Stimulated activated CD4-positive, alpha-beta T cell treated with anti-CD3 and anti-CD28 coated beads, Interleukin-12 subunit alpha, Interleukin-12 subunit beta, amount 100 ng/mL, for 4 hours (primary cell): ENCODE measurements at regions not wholly inside any gene's neighbourhood (a gene's known extent, or its start where the extent isn't known, plus 50 kb on each side); places are given as distances from the start of the nearest gene placed in this dataset.

Source experiments
- DNase-seq: peaks from one replicate; pipeline ENCODE4 v3.0.0-alpha.2; 2020

- DNase-seq, result no peak
Observed at GRCh38 chr1:218584418-218585155, 239.5 kb downstream of the TGFB2 start.

GRCh38 chr1:218585511-218586184 is 240.5 kb downstream of the TGFB2 start:
- DNase-seq, result no peak

DNA sequence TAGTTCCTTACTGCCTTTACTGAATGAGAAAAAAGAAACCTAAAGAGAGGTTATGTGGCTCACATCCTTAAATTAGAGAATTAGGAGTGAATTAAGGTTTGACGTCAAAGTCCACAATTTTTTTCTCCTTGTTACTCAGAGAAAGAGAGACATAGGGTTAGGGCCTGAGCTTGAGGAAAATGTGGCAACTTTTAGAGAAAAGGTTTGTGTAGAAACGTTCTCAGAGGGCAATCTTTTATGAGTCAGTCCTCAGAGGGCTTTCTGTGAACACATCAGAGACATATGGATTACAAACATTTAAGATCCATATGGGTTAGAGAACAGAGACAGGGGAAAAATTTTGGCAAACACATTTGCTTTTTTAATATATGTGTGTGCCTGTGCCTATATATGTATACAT is 242.8 kb downstream of the TGFB2 start:
- no peak for DNase-seq

DNA sequence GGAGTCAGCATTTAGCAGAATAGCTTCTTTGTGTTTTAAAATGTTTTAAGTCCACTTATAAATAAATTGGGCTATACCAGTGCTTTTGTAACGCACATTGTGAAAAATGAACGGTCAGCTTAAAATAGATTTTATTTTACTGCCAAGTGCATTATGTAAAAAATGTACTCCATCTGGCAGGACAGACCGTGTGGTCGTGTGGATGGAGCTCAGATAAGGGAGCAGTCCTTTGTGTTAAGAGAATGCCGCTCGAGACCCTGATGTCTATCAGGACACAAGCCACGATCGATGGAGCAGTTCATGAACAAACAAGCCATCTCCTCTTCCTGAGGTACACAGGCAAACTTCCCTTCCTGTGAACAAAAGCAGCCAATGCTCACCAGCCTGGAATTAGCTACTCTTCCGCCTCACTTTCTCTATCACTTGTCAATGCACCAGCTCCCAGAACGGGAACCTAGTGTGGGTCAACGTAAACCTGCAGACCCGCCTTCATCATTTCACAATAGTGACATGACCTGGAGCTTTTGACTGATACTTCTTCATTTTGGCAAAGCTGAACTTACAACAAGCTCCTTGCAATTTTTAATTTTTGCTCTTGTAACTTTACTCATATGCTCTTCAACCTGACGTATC is 243.5 kb downstream of the TGFB2 start:
- no peak for DNase-seq

DNA sequence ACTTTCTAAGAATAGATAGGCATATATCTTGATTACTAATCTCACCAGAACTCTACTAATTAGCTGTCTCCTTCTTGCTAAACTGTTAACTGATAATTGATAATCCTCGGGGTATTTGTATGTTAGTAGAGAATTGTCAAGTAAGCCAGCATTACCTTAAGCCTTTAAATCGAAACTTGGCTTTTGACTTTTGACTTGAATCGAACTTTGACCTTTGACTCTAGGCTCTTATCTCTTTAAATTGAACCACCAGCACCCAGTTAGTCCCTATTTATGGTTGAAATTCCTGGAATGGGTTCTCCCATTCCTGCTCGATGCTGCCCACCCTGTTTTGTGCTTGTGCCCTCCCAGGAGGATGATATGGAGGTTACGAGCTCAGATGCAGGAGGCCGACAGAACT is 244.4 kb downstream of the TGFB2 start:
- DNase-seq, result no peak

DNA sequence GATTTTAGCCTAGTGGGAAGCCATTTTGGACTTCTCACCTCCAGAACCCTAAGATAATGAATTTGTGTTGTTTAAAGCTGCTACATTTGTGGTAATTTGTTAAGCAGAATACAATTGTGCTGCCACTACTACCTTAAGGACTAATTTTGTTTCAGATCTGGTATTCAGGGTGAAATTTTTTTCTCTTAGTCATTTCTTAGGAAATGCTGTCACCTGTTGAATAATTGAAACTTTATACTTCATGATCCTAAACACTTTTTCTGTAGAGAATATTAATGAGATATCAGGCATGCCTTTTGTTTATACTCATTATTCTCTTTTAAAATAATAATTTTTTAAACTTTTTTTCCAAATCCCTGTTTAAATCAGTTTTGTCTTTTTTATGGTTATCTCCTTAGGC is 246.8 kb downstream of the TGFB2 start:
- DNase-seq, result no peak

- no peak for DNase-seq
Observed at GRCh38 chr1:218592688-218593087, 247.6 kb downstream of the TGFB2 start.

DNA sequence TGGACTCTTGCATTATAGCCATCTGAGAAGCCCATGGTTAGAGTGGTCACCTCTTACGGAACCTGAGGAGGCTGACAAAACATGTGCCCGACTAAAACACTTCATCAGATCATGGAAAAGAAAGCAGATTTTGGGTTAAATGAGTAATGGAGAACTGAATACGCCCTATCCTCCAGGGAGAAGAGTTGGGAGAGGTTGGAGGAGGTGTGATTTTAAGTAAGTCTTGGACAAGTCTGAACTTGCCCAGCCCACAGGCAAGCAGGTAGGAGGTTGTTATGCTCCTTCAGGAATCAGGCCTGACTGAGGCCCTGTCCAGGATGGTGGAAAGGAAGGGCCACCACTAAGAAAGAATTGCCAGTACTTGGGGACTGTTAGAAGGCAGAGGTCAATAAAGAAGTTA is 255.8 kb downstream of the TGFB2 start:
- no peak for DNase-seq

- no peak for DNase-seq
Observed at GRCh38 chr1:218604217-218604616, 259.1 kb downstream of the TGFB2 start.

- DNase-seq, result no peak
Observed at GRCh38 chr1:218611916-218612585, 266.9 kb downstream of the TGFB2 start.

- no peak for DNase-seq
Observed at GRCh38 chr1:218613105-218613504, 268.0 kb downstream of the TGFB2 start.

GRCh38 chr1:218614031-218614430 is 268.9 kb downstream of the TGFB2 start:
- no peak for DNase-seq

- no peak for DNase-seq
Observed at GRCh38 chr1:218616681-218617080, 271.5 kb downstream of the TGFB2 start.

DNA sequence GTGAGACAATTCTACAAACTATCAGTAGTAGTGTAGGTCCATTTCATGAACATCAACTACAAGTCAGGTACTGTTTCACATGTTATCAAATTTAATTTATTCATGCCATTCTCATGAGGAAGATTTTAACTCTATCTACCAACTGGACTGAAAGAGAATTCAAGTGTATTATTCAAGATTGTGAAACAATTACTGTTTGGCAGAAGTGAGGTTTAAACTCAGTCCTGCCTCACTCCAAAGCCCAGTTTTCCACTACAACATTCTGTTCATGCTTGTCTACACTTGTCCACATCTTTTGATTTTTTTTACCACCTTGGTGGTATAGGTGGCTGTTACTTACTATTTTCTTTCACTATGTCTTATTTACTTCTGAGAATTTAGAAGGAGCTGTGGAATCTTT is 272.9 kb downstream of the TGFB2 start:
- no peak for DNase-seq

DNA sequence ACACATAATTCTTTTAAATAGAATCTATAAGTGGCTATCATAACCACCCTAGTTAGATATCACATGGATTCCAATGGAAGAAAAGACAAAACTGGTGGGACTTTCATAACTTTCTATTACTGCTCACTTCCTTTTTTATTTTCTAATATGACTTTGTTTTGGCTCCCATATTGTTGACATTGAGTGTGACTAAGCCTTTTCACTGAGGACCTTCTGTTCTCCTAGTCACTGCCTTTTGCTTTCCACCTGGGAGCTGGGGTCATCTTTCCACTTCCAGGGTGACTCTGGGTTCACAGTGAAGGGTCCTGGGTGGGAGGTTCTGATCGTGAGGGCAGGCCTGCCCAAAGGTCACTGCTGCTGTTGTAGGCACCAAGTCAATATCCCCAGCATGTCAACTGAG is 275.8 kb downstream of the TGFB2 start:
- no peak for DNase-seq

- no peak for DNase-seq
Observed at GRCh38 chr1:218624052-218624451, 278.9 kb downstream of the TGFB2 start.

GRCh38 chr1:218625393-218625792 is 280.3 kb downstream of the TGFB2 start:
- no peak for DNase-seq

GRCh38 chr1:218633238-218633988 is 288.3 kb downstream of the TGFB2 start:
- DNase-seq, result no peak

- DNase-seq, result no peak
Observed at GRCh38 chr1:218634212-218634611, 289.1 kb downstream of the TGFB2 start.

GRCh38 chr1:218636548-218636947 is 291.4 kb downstream of the TGFB2 start:
- DNase-seq, result no peak

DNA sequence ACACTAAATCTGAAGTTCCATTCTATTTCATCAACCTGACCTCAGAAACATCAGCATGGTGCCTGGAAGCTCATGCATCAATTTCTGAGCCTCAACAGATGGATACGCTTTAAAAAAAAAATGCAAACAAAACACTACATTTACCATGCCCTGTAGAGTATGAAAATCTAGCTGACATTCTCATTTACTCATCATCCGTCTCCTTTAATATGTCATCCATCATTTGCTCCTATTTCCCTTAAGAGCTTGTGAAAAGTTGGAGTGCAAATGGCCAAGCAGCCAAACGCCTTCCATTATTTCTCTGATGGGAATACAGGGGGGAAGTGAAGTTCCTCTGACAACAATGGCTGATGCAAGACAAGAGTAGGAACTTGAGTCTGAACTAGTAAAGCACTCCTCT is 295.0 kb downstream of the TGFB2 start:
- DNase-seq, result no peak

GRCh38 chr1:218642033-218642948 is 297.2 kb downstream of the TGFB2 start:
- DNase-seq, result no peak
